Esophagus muscularis mucosa (tissue), 3 donors: ENCODE measurements at regions not wholly inside any gene's neighbourhood (a gene's known extent, or its start where the extent isn't known, plus 50 kb on each side); places are given as distances from the start of the nearest gene placed in this dataset.

Experiments
- POLR2A ChIP-seq: fragments of 450-650 bp; IDR thresholded peaks from one replicate; pipeline ENCODE4 v1.6.1; 2017; ENCODE audit warnings: antibody characterized with exemption, moderate library complexity, mild to moderate bottlenecking, low read depth
- TF ChIP-seq, protein P1 (sequence below), 3 experiments: fragments of 200-600 bp in 2 of 3; fragments of 450-650 bp in 1 of 3; sonication (generic) in 2 of 3; IDR thresholded peaks; one replicate each; pipeline ENCODE4 v1.5.1; 2017 to 2019; ENCODE audit warnings: antibody characterized with exemption in 3 of 3, mild to moderate bottlenecking in 2 of 3, moderate library complexity in 1 of 3

DNA sequence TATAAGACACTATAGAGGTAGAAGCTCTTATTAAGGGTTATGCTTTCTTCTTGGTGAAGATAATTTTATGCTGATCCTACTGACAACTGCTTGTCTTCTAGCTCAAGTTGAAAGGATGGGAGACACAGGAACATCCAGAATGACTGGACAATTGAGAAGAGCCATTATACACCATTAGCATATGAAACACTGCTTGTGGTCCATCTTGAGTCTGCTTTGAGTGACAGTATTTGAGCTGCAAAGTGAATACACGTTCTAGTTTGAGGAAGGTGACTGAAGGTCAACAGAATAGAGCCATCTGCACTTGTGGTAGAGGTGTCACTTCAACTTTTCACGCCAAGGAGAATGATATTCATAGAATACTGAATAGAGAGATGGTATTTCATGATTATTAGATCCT is 315.4 kb downstream of the MCTP2 start:
- TF ChIP-seq, protein P1, sequence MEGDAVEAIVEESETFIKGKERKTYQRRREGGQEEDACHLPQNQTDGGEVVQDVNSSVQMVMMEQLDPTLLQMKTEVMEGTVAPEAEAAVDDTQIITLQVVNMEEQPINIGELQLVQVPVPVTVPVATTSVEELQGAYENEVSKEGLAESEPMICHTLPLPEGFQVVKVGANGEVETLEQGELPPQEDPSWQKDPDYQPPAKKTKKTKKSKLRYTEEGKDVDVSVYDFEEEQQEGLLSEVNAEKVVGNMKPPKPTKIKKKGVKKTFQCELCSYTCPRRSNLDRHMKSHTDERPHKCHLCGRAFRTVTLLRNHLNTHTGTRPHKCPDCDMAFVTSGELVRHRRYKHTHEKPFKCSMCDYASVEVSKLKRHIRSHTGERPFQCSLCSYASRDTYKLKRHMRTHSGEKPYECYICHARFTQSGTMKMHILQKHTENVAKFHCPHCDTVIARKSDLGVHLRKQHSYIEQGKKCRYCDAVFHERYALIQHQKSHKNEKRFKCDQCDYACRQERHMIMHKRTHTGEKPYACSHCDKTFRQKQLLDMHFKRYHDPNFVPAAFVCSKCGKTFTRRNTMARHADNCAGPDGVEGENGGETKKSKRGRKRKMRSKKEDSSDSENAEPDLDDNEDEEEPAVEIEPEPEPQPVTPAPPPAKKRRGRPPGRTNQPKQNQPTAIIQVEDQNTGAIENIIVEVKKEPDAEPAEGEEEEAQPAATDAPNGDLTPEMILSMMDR (IDR thresholded peaks at IDR 0.05), result no peak
- no peak for TF ChIP-seq POLR2A
